ENCODE measurements at regions not wholly inside any gene's neighbourhood (a gene's known extent, or its start where the extent isn't known, plus 50 kb on each side); places are given as distances from the start of the nearest gene placed in this dataset.

- H3K4me1 ChIP-seq: no peaks in the 10 kb centered on the region
- H3K9me3 ChIP-seq: no peaks in the 10 kb centered on the region
- no peaks in the 10 kb centered on the region for H3K36me3 ChIP-seq (ENCODE audit: low read depth, missing control alignments)
- no peaks in the 10 kb centered on the region for H3K27me3 ChIP-seq
- no peak overlapping the region for H3K4me3 ChIP-seq
- 69 to 84% methylated on average over 6 of the region's 6 CpGs for WGBS, 2 donors
- intact Hi-C loops (cut with DNase I; ENCODE audit: low total_unique reads): no loop called here
- no peak overlapping the region for H3K27ac ChIP-seq
- no peak for DNase-seq
- TF ChIP-seq POLR2A (IDR thresholded peaks at IDR 0.05) (no peak), CTCF (IDR thresholded peaks at IDR 0.05) (no peak)
Measured at GRCh38 chr11:82007521-82007920, 726.1 kb downstream of the FAM181B start.

GRCh38 chr11:82004537-82005213 lies 729.0 kb downstream of the FAM181B start:
- WGBS, 2 donors: 89 to 90% methylated on average over 4 of the region's 4 CpGs
- no peak for TF ChIP-seq CTCF (IDR thresholded peaks at IDR 0.05)
- TF ChIP-seq POLR2A (IDR thresholded peaks at IDR 0.05): no peak

GRCh38 chr11:82003671-82004515 lies 729.8 kb downstream of the FAM181B start:
- TF ChIP-seq CTCF (IDR thresholded peaks at IDR 0.05) (no peak), POLR2A (IDR thresholded peaks at IDR 0.05) (no peak)
- Histone ChIP-seq H3K4me1 (no peaks in the 10 kb centered on the region), H3K9me3 (no peaks in the 10 kb centered on the region), H3K4me3 (no peak overlapping the region), H3K36me3 (ENCODE audit: low read depth, missing control alignments) (no peaks in the 10 kb centered on the region), H3K27me3 (no peaks in the 10 kb centered on the region), H3K27ac (no peak overlapping the region)
- intact Hi-C loops (cut with DNase I; ENCODE audit: low total_unique reads): no loop called here
- no peak for DNase-seq
- 82 to 95% methylated on average over 7 of the region's 7 CpGs for WGBS, 2 donors

More at GRCh38 chr11:82004537-82005213, 729.0 kb downstream of the FAM181B start:
- Histone ChIP-seq H3K4me1 (no peaks in the 10 kb centered on the region), H3K4me3 (no peak overlapping the region), H3K36me3 (ENCODE audit: low read depth, missing control alignments) (no peaks in the 10 kb centered on the region), H3K27me3 (no peaks in the 10 kb centered on the region), H3K27ac (no peak overlapping the region), H3K9me3 (no peaks in the 10 kb centered on the region)
- intact Hi-C loops (cut with DNase I; ENCODE audit: low total_unique reads): no loop called here
- DNase-seq: no peak

- H3K4me1 ChIP-seq: no peaks in the 10 kb centered on the region
- intact Hi-C loops (cut with DNase I; ENCODE audit: low total_unique reads): no loop called here
- DNase-seq: no peak
- no peaks in the 10 kb centered on the region for H3K36me3 ChIP-seq (ENCODE audit: low read depth, missing control alignments)
- TF ChIP-seq CTCF (IDR thresholded peaks at IDR 0.05) (no peak), POLR2A (IDR thresholded peaks at IDR 0.05) (no peak)
- H3K9me3 ChIP-seq: no peaks in the 10 kb centered on the region
- no peak overlapping the region for H3K27ac ChIP-seq
- WGBS, 2 donors: 85 to 91% methylated on average over 4 to 8 of the region's 8 CpGs
- H3K27me3 ChIP-seq: no peaks in the 10 kb centered on the region
- no peak overlapping the region for H3K4me3 ChIP-seq
Measured at GRCh38 chr11:82003024-82003423, 730.6 kb downstream of the FAM181B start.
